ENCODE measurements at regions not wholly inside any gene's neighbourhood (a gene's known extent, or its start where the extent isn't known, plus 50 kb on each side); places are given as distances from the start of the nearest gene placed in this dataset.
A peak's percentile ranks its signal among the peaks of the same experiment; 100 is the strongest.
"Not testable (repeated sequence)": the region's sequence is repeated elsewhere in the genome, so short reads cannot be mapped to it uniquely, and the experiment has no call there.

- no peak overlapping the region for H3K4me3 ChIP-seq
- DNase-seq (no peak), ATAC-seq (no peak)
- no peaks in the 10 kb centered on the region for H3K36me3 ChIP-seq (ENCODE audit: low read depth)
- no peaks in the 10 kb centered on the region for H3K9me3 ChIP-seq
- no peaks in the 10 kb centered on the region for H3K4me1 ChIP-seq (ENCODE audit: low read depth)
- no peak for TF ChIP-seq CTCF (IDR thresholded peaks at IDR 0.05)
- intact Hi-C loops (cut with DNase I, micrococcal nuclease) = no loop called here
Measured at GRCh38 chr1:183753464-183753891, 51.4 kb upstream of the RGL1 start.

- TF ChIP-seq CTCF (IDR thresholded peaks at IDR 0.05) = no peak
- Histone ChIP-seq H3K36me3 (ENCODE audit: low read depth) (no peaks in the 10 kb centered on the region), H3K9me3 (no peaks in the 10 kb centered on the region), H3K4me3 (no peak overlapping the region), H3K4me1 (ENCODE audit: low read depth) (no peaks in the 10 kb centered on the region)
- intact Hi-C loops (cut with DNase I, micrococcal nuclease) = no loop called here
- DNase-seq = no peak
- ATAC-seq = no peak
Measured at GRCh38 chr1:183744132-183744913, 60.6 kb upstream of the RGL1 start.

- TF ChIP-seq CTCF (IDR thresholded peaks at IDR 0.05) = no peak
- Histone ChIP-seq H3K4me3 (no peak overlapping the region), H3K9me3 (no peaks in the 10 kb centered on the region), H3K4me1 (ENCODE audit: low read depth) (no peaks in the 10 kb centered on the region), H3K36me3 (ENCODE audit: low read depth) (no peaks in the 10 kb centered on the region)
- no peak for DNase-seq
- ATAC-seq = no peak
- intact Hi-C loops (cut with DNase I, micrococcal nuclease) = no loop called here
Measured at GRCh38 chr1:183742355-183742754, 62.6 kb upstream of the RGL1 start.

- intact Hi-C loops (cut with DNase I, micrococcal nuclease) = no loop called here
- ATAC-seq = peak; percentile 34
Measured at GRCh38 chr1:183739741-183740271, 65.1 kb upstream of the RGL1 start.

GRCh38 chr1:183739082-183739481, 65.8 kb upstream of the RGL1 start:
- ATAC-seq (no peak), DNase-seq (no peak)
- Histone ChIP-seq H3K9me3 (no peaks in the 10 kb centered on the region), H3K4me1 (ENCODE audit: low read depth) (no peaks in the 10 kb centered on the region), H3K4me3 (no peak overlapping the region), H3K36me3 (ENCODE audit: low read depth) (no peaks in the 10 kb centered on the region)
- TF ChIP-seq CTCF (IDR thresholded peaks at IDR 0.05) = no peak
- intact Hi-C loops (cut with DNase I, micrococcal nuclease) = no loop called here

More at GRCh38 chr1:183739741-183740271, 65.1 kb upstream of the RGL1 start:
- DNase-seq = peak in 1 of 3 donors; percentile 11
- no peak overlapping the region for H3K4me3 ChIP-seq
- H3K4me1 ChIP-seq (ENCODE audit: low read depth) = no peaks in the 10 kb centered on the region
- TF ChIP-seq CTCF (IDR thresholded peaks at IDR 0.05) = no peak
- H3K9me3 ChIP-seq = no peaks in the 10 kb centered on the region
- no peaks in the 10 kb centered on the region for H3K36me3 ChIP-seq (ENCODE audit: low read depth)

- H3K36me3 ChIP-seq (ENCODE audit: low read depth); intact Hi-C loops (cut with DNase I, micrococcal nuclease): not testable (repeated sequence)
Measured at GRCh38 chr1:183737916-183738315, 67.0 kb upstream of the RGL1 start.

More at GRCh38 chr1:183737916-183738315, 67.0 kb upstream of the RGL1 start:
- H3K9me3 ChIP-seq; H3K4me1 ChIP-seq (ENCODE audit: low read depth); H3K4me3 ChIP-seq; ATAC-seq; DNase-seq: not testable (repeated sequence)

Data from mucosa of descending colon (tissue), 3 donors.